Inferior parietal cortex (tissue), 1 donor: ENCODE measurements at regions not wholly inside any gene's neighbourhood (a gene's known extent, or its start where the extent isn't known, plus 50 kb on each side); places are given as distances from the start of the nearest gene placed in this dataset.

Experiments
- DNase-seq: peaks from one replicate; pipeline ENCODE4 v3.0.0-alpha.2; 2016; ENCODE audit errors: extremely low spot score

GRCh38 chr20:61045876-61046585, 206.0 kb upstream of the CDH4 start:
- DNase-seq: no peak

- no peak for DNase-seq
Observed at GRCh38 chr20:61046721-61047351, 205.2 kb upstream of the CDH4 start.

- DNase-seq: no peak
Observed at GRCh38 chr20:61047515-61047914, 204.5 kb upstream of the CDH4 start.

- DNase-seq: no peak
Observed at GRCh38 chr20:61048302-61048701, 203.8 kb upstream of the CDH4 start.

GRCh38 chr20:61049684-61050083, 202.4 kb upstream of the CDH4 start:
- DNase-seq: no peak

GRCh38 chr20:61050336-61050890, 201.6 kb upstream of the CDH4 start:
- no peak for DNase-seq

GRCh38 chr20:61052195-61052750, 199.8 kb upstream of the CDH4 start:
- no peak for DNase-seq

GRCh38 chr20:61052776-61053442, 199.2 kb upstream of the CDH4 start:
- no peak for DNase-seq

- no peak for DNase-seq
Observed at GRCh38 chr20:61053487-61053886, 198.6 kb upstream of the CDH4 start.

GRCh38 chr20:61053889-61054288, 198.2 kb upstream of the CDH4 start:
- no peak for DNase-seq

GRCh38 chr20:61054411-61054810, 197.7 kb upstream of the CDH4 start:
- no peak for DNase-seq

GRCh38 chr20:61055180-61056010, 196.7 kb upstream of the CDH4 start:
- DNase-seq: no peak

GRCh38 chr20:61056116-61056515, 195.9 kb upstream of the CDH4 start:
- DNase-seq: no peak

GRCh38 chr20:61056627-61057442, 195.2 kb upstream of the CDH4 start:
- DNase-seq: no peak

GRCh38 chr20:61057443-61058121, 194.5 kb upstream of the CDH4 start:
- DNase-seq: no peak

- DNase-seq: no peak
Observed at GRCh38 chr20:61061981-61062380, 190.1 kb upstream of the CDH4 start.

- no peak for DNase-seq
Observed at GRCh38 chr20:61065853-61066252, 186.2 kb upstream of the CDH4 start.

- no peak for DNase-seq
Observed at GRCh38 chr20:61066526-61066925, 185.5 kb upstream of the CDH4 start.

- DNase-seq: no peak
Observed at GRCh38 chr20:61067221-61067620, 184.8 kb upstream of the CDH4 start.

- DNase-seq: no peak
Observed at GRCh38 chr20:61072398-61072797, 179.7 kb upstream of the CDH4 start.
